ENCODE measurements at regions not wholly inside any gene's neighbourhood (a gene's known extent, or its start where the extent isn't known, plus 50 kb on each side); places are given as distances from the start of the nearest gene placed in this dataset.

DNA sequence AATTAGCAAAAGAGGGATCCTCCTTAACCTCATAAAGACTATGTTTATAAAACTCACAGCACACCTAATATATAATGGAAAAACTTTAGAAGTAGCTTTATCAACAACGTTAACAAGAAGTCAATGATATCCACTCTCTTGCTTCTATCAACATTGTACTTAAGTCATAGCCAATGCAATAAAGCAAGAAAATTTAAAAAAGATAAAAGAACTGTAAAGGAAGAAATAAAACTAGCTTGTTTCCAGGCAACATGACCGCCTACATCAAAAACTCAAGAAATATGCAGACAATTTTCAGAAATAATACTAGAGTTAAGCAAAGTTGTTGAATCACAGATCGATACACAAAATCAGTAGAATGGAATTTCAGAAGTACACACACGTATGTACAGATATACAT is 375.5 kb upstream of the SPRED2 start:
- TF ChIP-seq, protein P1, sequence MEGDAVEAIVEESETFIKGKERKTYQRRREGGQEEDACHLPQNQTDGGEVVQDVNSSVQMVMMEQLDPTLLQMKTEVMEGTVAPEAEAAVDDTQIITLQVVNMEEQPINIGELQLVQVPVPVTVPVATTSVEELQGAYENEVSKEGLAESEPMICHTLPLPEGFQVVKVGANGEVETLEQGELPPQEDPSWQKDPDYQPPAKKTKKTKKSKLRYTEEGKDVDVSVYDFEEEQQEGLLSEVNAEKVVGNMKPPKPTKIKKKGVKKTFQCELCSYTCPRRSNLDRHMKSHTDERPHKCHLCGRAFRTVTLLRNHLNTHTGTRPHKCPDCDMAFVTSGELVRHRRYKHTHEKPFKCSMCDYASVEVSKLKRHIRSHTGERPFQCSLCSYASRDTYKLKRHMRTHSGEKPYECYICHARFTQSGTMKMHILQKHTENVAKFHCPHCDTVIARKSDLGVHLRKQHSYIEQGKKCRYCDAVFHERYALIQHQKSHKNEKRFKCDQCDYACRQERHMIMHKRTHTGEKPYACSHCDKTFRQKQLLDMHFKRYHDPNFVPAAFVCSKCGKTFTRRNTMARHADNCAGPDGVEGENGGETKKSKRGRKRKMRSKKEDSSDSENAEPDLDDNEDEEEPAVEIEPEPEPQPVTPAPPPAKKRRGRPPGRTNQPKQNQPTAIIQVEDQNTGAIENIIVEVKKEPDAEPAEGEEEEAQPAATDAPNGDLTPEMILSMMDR (IDR thresholded peaks at IDR 0.05), result no peak
- TF ChIP-seq POLR2AphosphoS5 (IDR thresholded peaks at IDR 0.05; ENCODE audit: low read depth, low read length), result no peak
- TF ChIP-seq, protein P2, sequence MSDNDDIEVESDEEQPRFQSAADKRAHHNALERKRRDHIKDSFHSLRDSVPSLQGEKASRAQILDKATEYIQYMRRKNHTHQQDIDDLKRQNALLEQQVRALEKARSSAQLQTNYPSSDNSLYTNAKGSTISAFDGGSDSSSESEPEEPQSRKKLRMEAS (IDR thresholded peaks at IDR 0.05; ENCODE audit: low read depth), result no peak
- TF ChIP-seq RFX5 (IDR thresholded peaks at IDR 0.05; ENCODE audit: low read length), result no peak
- TF ChIP-seq SMC3 (IDR thresholded peaks at IDR 0.05; ENCODE audit: low read depth, low read length), result no peak
